C4-2B (cell line): ENCODE measurements at regions not wholly inside any gene's neighbourhood (a gene's known extent, or its start where the extent isn't known, plus 50 kb on each side); places are given as distances from the start of the nearest gene placed in this dataset.
A peak's percentile ranks its signal among the peaks of the same experiment; 100 is the strongest.

ENCODE experiments used
- CTCF ChIP-seq: fragments of 450-650 bp; conservative IDR thresholded peaks from 2 replicates; pipeline ENCODE4 v1.5.1; 2017; ENCODE audit warnings: mild to moderate bottlenecking
- ZFX ChIP-seq: fragments of 450-650 bp; IDR thresholded peaks from 2 replicates; pipeline ENCODE4 v1.6.1; 2017

DNA sequence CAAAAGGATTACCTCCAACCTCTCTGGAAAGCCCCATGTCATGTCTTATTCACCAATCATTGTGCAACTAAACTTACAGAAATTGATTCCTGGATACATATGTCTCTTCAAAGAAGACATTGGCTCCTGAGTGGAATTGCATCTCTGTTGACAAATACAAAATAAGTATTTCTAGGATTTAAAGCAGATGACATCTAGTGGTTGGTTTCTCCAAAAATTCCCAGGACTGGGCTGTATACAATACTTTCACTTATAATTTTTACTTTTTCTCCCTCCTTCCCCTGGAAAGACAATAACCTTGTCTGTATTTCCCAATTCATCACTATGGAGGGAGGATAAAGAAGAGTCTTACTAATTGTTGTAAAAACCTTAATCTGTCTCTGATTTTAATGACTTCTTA, 1347.4 kb downstream of the NCAM2 start:
- peak; percentile 18 for TF ChIP-seq CTCF
- TF ChIP-seq ZFX: no peak
